ENCODE measurements at regions not wholly inside any gene's neighbourhood (a gene's known extent, or its start where the extent isn't known, plus 50 kb on each side); places are given as distances from the start of the nearest gene placed in this dataset.

- peak in 1 of 2 donors; percentile 34 for DNase-seq (ENCODE audit: extremely low spot score in 2 of 2)
- intact Hi-C loops (cut with DNase I), result no loop called here
- TF ChIP-seq POLR2AphosphoS5 (IDR thresholded peaks at IDR 0.05; ENCODE audit: insufficient read depth in 1 of 2, low read depth in 1 of 2), result no peak
- TF ChIP-seq CTCF (IDR thresholded peaks at IDR 0.05), result no peak
- no peak for TF ChIP-seq POLR2A (IDR thresholded peaks at IDR 0.05)
- Histone ChIP-seq H3K36me3 (no peaks in the 10 kb centered on the region), H3K4me1 (no peaks in the 10 kb centered on the region), H3K4me3 (no peak overlapping the region), H3K9me3 (no peaks in the 10 kb centered on the region), H3K27me3 (no peaks in the 10 kb centered on the region), H3K27ac (no peak overlapping the region)
Measured at GRCh38 chr9:108696156-108696555, 159.6 kb downstream of the ACTL7B start.

- H3K9me3 ChIP-seq, result no peaks in the 10 kb centered on the region
- H3K27ac ChIP-seq, result no peak overlapping the region
- intact Hi-C loops (cut with DNase I), result no loop called here
- no peaks in the 10 kb centered on the region for H3K27me3 ChIP-seq
- TF ChIP-seq CTCF (IDR thresholded peaks at IDR 0.05) (no peak), POLR2A (IDR thresholded peaks at IDR 0.05) (no peak), POLR2AphosphoS5 (IDR thresholded peaks at IDR 0.05; ENCODE audit: insufficient read depth in 1 of 2, low read depth in 1 of 2) (no peak)
- DNase-seq (ENCODE audit: extremely low spot score in 2 of 2), result no peak
- no peaks in the 10 kb centered on the region for H3K4me1 ChIP-seq
- no peaks in the 10 kb centered on the region for H3K36me3 ChIP-seq
- H3K4me3 ChIP-seq, result no peak overlapping the region
Measured at GRCh38 chr9:108694170-108694569, 161.6 kb downstream of the ACTL7B start.

- no peak overlapping the region for H3K27ac ChIP-seq
- TF ChIP-seq POLR2AphosphoS5 (IDR thresholded peaks at IDR 0.05; ENCODE audit: insufficient read depth in 1 of 2, low read depth in 1 of 2) (peak in 1 of 2 donors; percentile 29), CTCF (IDR thresholded peaks at IDR 0.05) (no peak)
Measured at GRCh38 chr9:108691614-108692013, 164.2 kb downstream of the ACTL7B start.

GRCh38 chr9:108688676-108689075 lies 167.1 kb downstream of the ACTL7B start:
- no peak for DNase-seq (ENCODE audit: extremely low spot score in 2 of 2)
- no peak overlapping the region for H3K27ac ChIP-seq
- TF ChIP-seq CTCF (IDR thresholded peaks at IDR 0.05) (no peak), POLR2AphosphoS5 (IDR thresholded peaks at IDR 0.05; ENCODE audit: insufficient read depth in 1 of 2, low read depth in 1 of 2) (no peak), POLR2A (IDR thresholded peaks at IDR 0.05) (no peak)
- H3K4me3 ChIP-seq, result no peak overlapping the region
- no peaks in the 10 kb centered on the region for H3K9me3 ChIP-seq
- H3K4me1 ChIP-seq, result no peaks in the 10 kb centered on the region
- H3K27me3 ChIP-seq, result no peaks in the 10 kb centered on the region
- intact Hi-C loops (cut with DNase I), result no loop called here
- no peaks in the 10 kb centered on the region for H3K36me3 ChIP-seq

More at GRCh38 chr9:108691614-108692013, 164.2 kb downstream of the ACTL7B start:
- intact Hi-C loops (cut with DNase I), result no loop called here
- DNase-seq (ENCODE audit: extremely low spot score in 2 of 2), result peak; percentile 34 to 79
- Histone ChIP-seq H3K4me3 (no peak overlapping the region), H3K4me1 (no peaks in the 10 kb centered on the region), H3K27me3 (no peaks in the 10 kb centered on the region), H3K9me3 (no peaks in the 10 kb centered on the region), H3K36me3 (no peaks in the 10 kb centered on the region)

- Histone ChIP-seq H3K27ac (no peak overlapping the region), H3K36me3 (no peaks in the 10 kb centered on the region), H3K4me1 (no peaks in the 10 kb centered on the region), H3K4me3 (no peak overlapping the region), H3K9me3 (no peaks in the 10 kb centered on the region), H3K27me3 (no peaks in the 10 kb centered on the region)
- peak in 1 of 2 donors; percentile 7 for DNase-seq (ENCODE audit: extremely low spot score in 2 of 2)
- intact Hi-C loops (cut with DNase I), result no loop called here
- TF ChIP-seq CTCF (IDR thresholded peaks at IDR 0.05) (no peak), POLR2AphosphoS5 (IDR thresholded peaks at IDR 0.05; ENCODE audit: insufficient read depth in 1 of 2, low read depth in 1 of 2) (no peak), POLR2A (IDR thresholded peaks at IDR 0.05) (no peak)
Measured at GRCh38 chr9:108688051-108688450, 167.7 kb downstream of the ACTL7B start.

Measured in vagina (tissue), 2 donors.